Left lung (tissue), 4 donors: ENCODE measurements at regions not wholly inside any gene's neighbourhood (a gene's known extent, or its start where the extent isn't known, plus 50 kb on each side); places are given as distances from the start of the nearest gene placed in this dataset.

Experiments used
- ATAC-seq: fragments of 200-7000 bp; cut with Tn5 transposase; one replicate; pipeline ENCODE4 v1.9.1; 2020; ENCODE audit warnings: moderate library complexity
- DNase-seq, 4 donors: peaks; one replicate each; pipeline ENCODE4 v3.0.0-alpha.2; 2013 to 2020
- H3K27ac ChIP-seq, 2 donors: fragments of 200-600 bp; sonication (generic) in 1 of 2; one replicate each; pipeline versions ENCODE4 v1.5.0 to v1.8.0; 2020 to 2021
- H3K27me3 ChIP-seq, 2 donors: fragments of 200-600 bp; sonication (generic) in 1 of 2; one replicate each; pipeline versions ENCODE4 v1.5.0 to v1.8.0; 2020 to 2021
- H3K36me3 ChIP-seq, 2 donors: fragments of 200-600 bp; sonication (generic) in 1 of 2; one replicate each; pipeline versions ENCODE4 v1.5.0 to v1.8.0; 2020 to 2021
- H3K4me1 ChIP-seq, 2 donors: fragments of 200-600 bp; one replicate each; pipeline ENCODE4 v1.8.0; 2021
- H3K4me3 ChIP-seq, 2 donors: fragments of 200-600 bp; sonication (generic) in 1 of 2; one replicate each; pipeline versions ENCODE4 v1.5.0 to v1.8.0; 2020 to 2021; ENCODE audit warnings: mild to moderate bottlenecking in 1 of 2
- H3K9me3 ChIP-seq, 2 donors: fragments of 200-600 bp; sonication (generic) in 1 of 2; one replicate each; pipeline versions ENCODE4 v1.5.0 to v1.8.0; 2020 to 2021
- intact Hi-C, 2 donors: fragments of 100-400 bp; cut with DNase I; formaldehyde crosslinking; loops; one replicate each; pipeline versions ENCODE4 v1.11.2 to v1.14.2; 2022
- TF ChIP-seq, protein P1 (sequence below), 2 donors: fragments of 200-600 bp; sonication (generic) in 1 of 2; IDR thresholded peaks; one replicate each; pipeline versions ENCODE4 v1.5.0 to v1.8.0; 2021; ENCODE audit warnings: antibody characterized with exemption in 2 of 2
- donor health status: DM: no; HTN: yes; CAD: no.
- donor health status: DM: no; HTN: no; CAD: no.

DNA sequence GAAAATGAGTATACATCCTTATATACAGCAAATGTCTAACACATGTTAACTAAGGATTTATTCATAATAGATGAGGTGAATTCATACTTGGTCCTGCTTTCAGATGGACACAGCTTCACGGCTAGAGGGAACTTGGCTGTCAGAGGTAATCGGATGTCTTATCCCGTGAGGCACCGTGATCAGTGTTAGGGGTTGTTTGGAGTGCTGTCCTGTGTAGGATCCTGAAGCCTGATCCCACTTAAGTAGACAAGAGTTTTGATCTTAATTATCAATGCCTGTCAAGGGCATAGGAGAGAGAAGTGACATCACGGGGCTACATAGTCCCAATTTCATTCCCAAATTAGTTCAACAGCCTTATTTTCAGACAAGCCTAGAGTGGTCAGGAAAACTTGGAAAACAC, 204.6 kb downstream of the RNF144A start:
- Histone ChIP-seq H3K27ac (no peak overlapping the region), H3K27me3 (no peaks in the 10 kb centered on the region), H3K9me3 (no peaks in the 10 kb centered on the region), H3K4me3 (no peak overlapping the region), H3K4me1 (no peaks in the 10 kb centered on the region), H3K36me3 (no peaks in the 10 kb centered on the region)
- intact Hi-C loops = no loop called here
- DNase-seq (no peak), ATAC-seq (no peak)
- TF ChIP-seq, protein P1, sequence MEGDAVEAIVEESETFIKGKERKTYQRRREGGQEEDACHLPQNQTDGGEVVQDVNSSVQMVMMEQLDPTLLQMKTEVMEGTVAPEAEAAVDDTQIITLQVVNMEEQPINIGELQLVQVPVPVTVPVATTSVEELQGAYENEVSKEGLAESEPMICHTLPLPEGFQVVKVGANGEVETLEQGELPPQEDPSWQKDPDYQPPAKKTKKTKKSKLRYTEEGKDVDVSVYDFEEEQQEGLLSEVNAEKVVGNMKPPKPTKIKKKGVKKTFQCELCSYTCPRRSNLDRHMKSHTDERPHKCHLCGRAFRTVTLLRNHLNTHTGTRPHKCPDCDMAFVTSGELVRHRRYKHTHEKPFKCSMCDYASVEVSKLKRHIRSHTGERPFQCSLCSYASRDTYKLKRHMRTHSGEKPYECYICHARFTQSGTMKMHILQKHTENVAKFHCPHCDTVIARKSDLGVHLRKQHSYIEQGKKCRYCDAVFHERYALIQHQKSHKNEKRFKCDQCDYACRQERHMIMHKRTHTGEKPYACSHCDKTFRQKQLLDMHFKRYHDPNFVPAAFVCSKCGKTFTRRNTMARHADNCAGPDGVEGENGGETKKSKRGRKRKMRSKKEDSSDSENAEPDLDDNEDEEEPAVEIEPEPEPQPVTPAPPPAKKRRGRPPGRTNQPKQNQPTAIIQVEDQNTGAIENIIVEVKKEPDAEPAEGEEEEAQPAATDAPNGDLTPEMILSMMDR (IDR thresholded peaks at IDR 0.05) = no peak

DNA sequence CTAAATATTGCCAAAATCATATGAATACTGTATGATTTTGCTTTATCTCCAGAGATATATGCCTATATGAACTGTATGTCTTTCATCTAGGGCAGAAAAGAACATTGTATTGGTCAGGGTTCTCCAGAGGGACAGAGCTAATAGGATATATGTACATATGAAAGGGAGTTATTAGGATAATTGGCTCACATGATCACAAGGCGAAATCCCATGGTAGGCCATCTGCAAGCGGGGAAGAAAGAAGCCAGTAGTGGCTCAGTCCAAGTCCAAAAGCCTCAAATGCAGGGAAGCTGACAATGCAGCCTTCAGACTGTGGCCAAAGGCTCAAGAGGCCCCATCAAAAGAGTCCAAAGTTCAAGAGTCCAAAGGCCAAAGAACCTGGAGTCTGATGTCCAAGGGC, 209.9 kb downstream of the RNF144A start:
- no peaks in the 10 kb centered on the region for H3K36me3 ChIP-seq
- ATAC-seq (no peak), DNase-seq (no peak)
- no peaks in the 10 kb centered on the region for H3K27me3 ChIP-seq
- no peak overlapping the region for H3K27ac ChIP-seq
- TF ChIP-seq, protein P1 (IDR thresholded peaks at IDR 0.05) = no peak
- no peaks in the 10 kb centered on the region for H3K4me1 ChIP-seq
- no peak overlapping the region for H3K4me3 ChIP-seq
- intact Hi-C loops = no loop called here
- H3K9me3 ChIP-seq = no peaks in the 10 kb centered on the region

DNA sequence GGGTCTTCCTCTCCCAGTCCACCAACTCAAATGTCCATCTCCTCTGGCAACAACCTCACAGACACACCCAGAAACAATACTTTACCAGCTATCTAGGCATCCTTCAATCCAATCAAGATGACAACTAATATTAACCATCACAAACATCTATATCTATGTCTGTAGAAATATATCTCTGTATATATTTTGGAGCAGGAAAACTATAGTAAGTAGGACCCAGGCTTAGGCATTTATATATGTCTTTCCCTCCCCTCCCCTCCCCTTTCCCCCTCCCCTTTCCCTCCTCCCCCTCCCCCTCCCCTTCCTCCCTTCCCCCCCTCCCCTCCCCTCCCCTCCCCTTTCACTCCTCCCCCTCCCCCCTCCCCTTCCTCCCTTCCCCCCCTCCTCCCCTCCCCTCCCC, 210.5 kb downstream of the RNF144A start:
- Histone ChIP-seq H3K9me3 (no peaks in the 10 kb centered on the region), H3K4me1 (no peaks in the 10 kb centered on the region), H3K27me3 (no peaks in the 10 kb centered on the region), H3K36me3 (no peaks in the 10 kb centered on the region), H3K27ac (no peak overlapping the region), H3K4me3 (no peak overlapping the region)
- TF ChIP-seq, protein P1 (IDR thresholded peaks at IDR 0.05) = no peak
- intact Hi-C loops = no loop called here
- ATAC-seq (no peak), DNase-seq (no peak)

DNA sequence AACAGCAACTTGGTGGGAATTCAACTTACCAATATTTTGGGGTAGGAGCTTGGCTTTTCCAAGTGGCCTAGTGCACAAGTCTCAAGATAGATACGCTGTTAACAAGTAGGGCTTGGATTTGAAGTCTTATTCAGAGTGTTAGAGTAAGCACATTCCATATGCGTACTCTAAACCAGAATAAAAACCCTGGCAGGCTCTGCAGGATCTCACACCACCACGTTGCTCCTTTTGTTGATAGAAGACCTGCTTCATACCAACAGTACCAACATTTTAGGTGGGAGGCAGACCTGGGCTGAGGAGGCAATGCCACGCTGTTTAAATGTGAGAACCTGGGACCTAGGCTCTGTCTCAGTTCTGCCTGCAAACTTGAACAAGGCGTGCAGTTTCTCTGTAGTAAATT, 214.0 kb downstream of the RNF144A start:
- no peak overlapping the region for H3K4me3 ChIP-seq
- no peak for DNase-seq
- H3K4me1 ChIP-seq = no peaks in the 10 kb centered on the region
- H3K27ac ChIP-seq = no peak overlapping the region
- no peak for ATAC-seq
- H3K27me3 ChIP-seq = no peaks in the 10 kb centered on the region
- no peaks in the 10 kb centered on the region for H3K9me3 ChIP-seq
- H3K36me3 ChIP-seq = no peaks in the 10 kb centered on the region
- TF ChIP-seq, protein P1 (IDR thresholded peaks at IDR 0.05) = no peak
- intact Hi-C loops = no loop called here

DNA sequence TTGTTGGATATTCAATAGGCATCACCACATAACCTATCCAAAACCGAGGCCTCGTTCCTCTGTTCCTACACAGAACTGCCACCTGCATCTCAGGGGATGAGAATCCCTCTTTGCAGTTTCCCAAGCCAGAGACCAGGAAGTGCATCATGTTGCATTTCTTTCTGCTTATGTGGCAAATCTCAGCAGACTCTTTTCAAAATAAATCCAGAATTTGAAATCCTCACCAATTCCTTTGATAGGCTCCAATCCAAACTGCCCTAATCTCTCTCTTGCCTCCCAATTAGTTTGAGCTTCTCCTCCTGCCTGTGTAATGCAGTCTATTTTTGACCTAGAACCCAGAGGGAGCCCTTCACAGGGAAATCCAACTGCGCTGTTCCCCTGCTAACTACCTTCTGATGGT, 215.5 kb downstream of the RNF144A start:
- no peaks in the 10 kb centered on the region for H3K9me3 ChIP-seq
- no peaks in the 10 kb centered on the region for H3K36me3 ChIP-seq
- no peaks in the 10 kb centered on the region for H3K27me3 ChIP-seq
- no peaks in the 10 kb centered on the region for H3K4me1 ChIP-seq
- H3K27ac ChIP-seq = no peak overlapping the region
- intact Hi-C loops = no loop called here
- TF ChIP-seq, protein P1 (IDR thresholded peaks at IDR 0.05) = no peak
- ATAC-seq (no peak), DNase-seq (no peak)
- no peak overlapping the region for H3K4me3 ChIP-seq
